Fibroblast of lung (primary cell): ENCODE measurements at regions not wholly inside any gene's neighbourhood (a gene's known extent, or its start where the extent isn't known, plus 50 kb on each side); places are given as distances from the start of the nearest gene placed in this dataset.

ENCODE experiments used
- DNase-seq, 2 donors: peaks; one replicate each; pipeline versions ENCODE4 v3.0.0 to v3.0.0-alpha.2; 2010; ENCODE audit warnings: low read depth in 2 of 2
- H2AFZ ChIP-seq: 2 replicates; pipeline ENCODE4 v1.5.1; 2012; ENCODE audit warnings: low read length, control low read depth, inconsistent platforms
- H3K27ac ChIP-seq: 2 replicates; pipeline ENCODE4 v1.5.1; 2011; ENCODE audit warnings: low read length, control low read depth; ENCODE audit not compliant: insufficient read depth
- H3K27me3 ChIP-seq: 2 replicates; pipeline ENCODE4 v1.5.1; 2011; ENCODE audit warnings: mild to moderate bottlenecking, low read length; ENCODE audit not compliant: control insufficient read depth, insufficient read depth
- H3K36me3 ChIP-seq: 2 replicates; pipeline ENCODE4 v1.5.1; 2011; ENCODE audit warnings: low read length; ENCODE audit not compliant: control insufficient read depth, insufficient read depth
- H3K4me1 ChIP-seq: 2 replicates; pipeline ENCODE4 v1.5.1; 2011; ENCODE audit warnings: low read length; ENCODE audit not compliant: control insufficient read depth, insufficient read depth; ENCODE audit errors: extremely low read depth
- H3K4me2 ChIP-seq: 2 replicates; pipeline ENCODE4 v1.5.1; 2011; ENCODE audit warnings: low read length, control low read depth; ENCODE audit not compliant: insufficient read depth; ENCODE audit errors: extremely low read depth
- H3K4me3 ChIP-seq, 4 experiments: fragments of 200-600 bp in 1 of 4; sonication (generic) in 1 of 4; replicated peaks in 1 of 4; 2 replicates each; pipeline ENCODE4 v1.5.1; 2011 to 2016; ENCODE audit warnings: low read length in 4 of 4, low read depth in 3 of 4, mild to moderate bottlenecking in 3 of 4, control low read depth in 2 of 4, inconsistent platforms in 1 of 4, mixed read lengths in 1 of 4; ENCODE audit not compliant: insufficient read depth in 1 of 4; ENCODE audit errors: control extremely low read depth in 1 of 4
- H3K79me2 ChIP-seq: 2 replicates; pipeline ENCODE4 v1.5.1; 2012; ENCODE audit warnings: mild to moderate bottlenecking, low read length, inconsistent platforms; ENCODE audit not compliant: control insufficient read depth, insufficient read depth
- H3K9ac ChIP-seq: 2 replicates; pipeline ENCODE4 v1.5.1; 2011; ENCODE audit warnings: mild to moderate bottlenecking, low read length, control low read depth; ENCODE audit not compliant: insufficient read depth
- H3K9me3 ChIP-seq: 2 replicates; pipeline ENCODE4 v1.5.1; 2012; ENCODE audit warnings: low read depth, low read length; ENCODE audit not compliant: control insufficient read depth, insufficient read depth
- H4K20me1 ChIP-seq: 2 replicates; pipeline ENCODE4 v1.5.1; 2011; ENCODE audit warnings: low read length; ENCODE audit not compliant: control insufficient read depth, insufficient read depth; ENCODE audit errors: extremely low read depth
- EZH2 ChIP-seq: IDR thresholded peaks from 2 replicates; pipeline ENCODE4 v1.5.1; 2012; ENCODE audit warnings: low read length, control low read depth, mild to moderate bottlenecking; ENCODE audit errors: missing control alignments
- TF ChIP-seq, protein P1 (sequence below), 2 donors: IDR thresholded peaks in 1 of 2; conservative IDR thresholded peaks in 1 of 2; 1 replicate in 1 of 2; 2 replicates in 1 of 2; pipeline ENCODE4 v1.5.1; 2011 to 2012; ENCODE audit warnings: low read length in 2 of 2, control low read depth in 1 of 2, inconsistent platforms in 1 of 2, low read depth in 1 of 2, mild to moderate bottlenecking in 1 of 2

DNA sequence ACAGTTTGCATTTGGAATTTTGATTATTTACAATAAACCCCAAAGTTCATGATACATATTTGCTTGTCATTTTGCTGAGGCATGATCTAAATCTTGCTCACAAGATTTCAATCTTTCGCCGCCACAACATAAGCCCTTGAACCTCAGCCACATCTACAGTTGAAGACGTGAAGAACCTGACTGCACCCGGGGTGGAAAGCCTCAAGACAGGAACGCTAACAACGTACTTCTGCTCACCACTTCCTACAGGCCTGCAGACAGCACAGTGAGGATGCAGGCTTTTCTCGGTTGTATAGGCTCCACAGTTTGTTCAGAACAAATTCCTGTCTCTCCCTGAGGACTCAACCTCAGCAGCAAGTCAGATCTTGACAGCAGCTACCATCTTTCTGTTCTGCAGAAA lies 393.8 kb upstream of the PRKCQ start:
- Histone ChIP-seq H4K20me1 (no peaks in the 10 kb centered on the region), H3K36me3 (no peaks in the 10 kb centered on the region), H3K79me2 (no peaks in the 10 kb centered on the region), H3K4me3 (no peak overlapping the region), H3K4me1 (no peaks in the 10 kb centered on the region), H3K9me3 (no peaks in the 10 kb centered on the region), H3K27me3 (no peaks in the 10 kb centered on the region), H3K27ac (no peak overlapping the region), H2AFZ (no peak overlapping the region), H3K4me2 (no peak overlapping the region), H3K9ac (no peak overlapping the region)
- no peak for DNase-seq
- TF ChIP-seq, protein P1, sequence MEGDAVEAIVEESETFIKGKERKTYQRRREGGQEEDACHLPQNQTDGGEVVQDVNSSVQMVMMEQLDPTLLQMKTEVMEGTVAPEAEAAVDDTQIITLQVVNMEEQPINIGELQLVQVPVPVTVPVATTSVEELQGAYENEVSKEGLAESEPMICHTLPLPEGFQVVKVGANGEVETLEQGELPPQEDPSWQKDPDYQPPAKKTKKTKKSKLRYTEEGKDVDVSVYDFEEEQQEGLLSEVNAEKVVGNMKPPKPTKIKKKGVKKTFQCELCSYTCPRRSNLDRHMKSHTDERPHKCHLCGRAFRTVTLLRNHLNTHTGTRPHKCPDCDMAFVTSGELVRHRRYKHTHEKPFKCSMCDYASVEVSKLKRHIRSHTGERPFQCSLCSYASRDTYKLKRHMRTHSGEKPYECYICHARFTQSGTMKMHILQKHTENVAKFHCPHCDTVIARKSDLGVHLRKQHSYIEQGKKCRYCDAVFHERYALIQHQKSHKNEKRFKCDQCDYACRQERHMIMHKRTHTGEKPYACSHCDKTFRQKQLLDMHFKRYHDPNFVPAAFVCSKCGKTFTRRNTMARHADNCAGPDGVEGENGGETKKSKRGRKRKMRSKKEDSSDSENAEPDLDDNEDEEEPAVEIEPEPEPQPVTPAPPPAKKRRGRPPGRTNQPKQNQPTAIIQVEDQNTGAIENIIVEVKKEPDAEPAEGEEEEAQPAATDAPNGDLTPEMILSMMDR (conservative IDR thresholded peaks at IDR 0.05 in 1 of 2, IDR thresholded peaks at IDR 0.05 in 1 of 2; ENCODE audit: low read depth in 1 of 2, low read length in 2 of 2) = no peak
- no peak for TF ChIP-seq EZH2

DNA sequence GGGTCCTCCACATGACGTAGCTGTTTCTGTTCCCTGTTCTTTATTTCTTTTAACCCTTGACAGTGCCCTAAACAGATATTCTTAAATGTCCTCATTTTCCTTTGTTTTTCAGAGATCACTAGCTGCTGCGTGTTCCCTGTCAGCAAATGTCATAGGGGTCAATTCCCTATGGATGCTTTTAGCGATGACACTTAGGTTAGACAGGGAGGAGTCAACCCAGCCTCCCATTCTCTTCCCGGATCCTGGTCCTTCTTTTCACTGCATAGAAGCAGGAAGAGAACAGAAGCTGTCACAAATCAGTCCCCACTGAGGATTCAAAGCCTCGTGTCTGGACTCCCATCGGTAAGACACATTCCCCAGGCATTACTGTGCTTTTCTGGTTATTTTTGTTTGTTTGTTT lies 392.1 kb upstream of the PRKCQ start:
- Histone ChIP-seq H3K27ac (no peak overlapping the region), H4K20me1 (no peaks in the 10 kb centered on the region), H2AFZ (no peak overlapping the region), H3K9me3 (no peaks in the 10 kb centered on the region), H3K4me2 (no peak overlapping the region), H3K4me1 (no peaks in the 10 kb centered on the region), H3K9ac (no peak overlapping the region), H3K27me3 (no peaks in the 10 kb centered on the region), H3K36me3 (no peaks in the 10 kb centered on the region), H3K4me3 (no peak overlapping the region), H3K79me2 (no peaks in the 10 kb centered on the region)
- DNase-seq = no peak
- TF ChIP-seq EZH2 = no peak
- TF ChIP-seq, protein P1 (conservative IDR thresholded peaks at IDR 0.05 in 1 of 2, IDR thresholded peaks at IDR 0.05 in 1 of 2; ENCODE audit: low read depth in 1 of 2, low read length in 2 of 2) = no peak

DNA sequence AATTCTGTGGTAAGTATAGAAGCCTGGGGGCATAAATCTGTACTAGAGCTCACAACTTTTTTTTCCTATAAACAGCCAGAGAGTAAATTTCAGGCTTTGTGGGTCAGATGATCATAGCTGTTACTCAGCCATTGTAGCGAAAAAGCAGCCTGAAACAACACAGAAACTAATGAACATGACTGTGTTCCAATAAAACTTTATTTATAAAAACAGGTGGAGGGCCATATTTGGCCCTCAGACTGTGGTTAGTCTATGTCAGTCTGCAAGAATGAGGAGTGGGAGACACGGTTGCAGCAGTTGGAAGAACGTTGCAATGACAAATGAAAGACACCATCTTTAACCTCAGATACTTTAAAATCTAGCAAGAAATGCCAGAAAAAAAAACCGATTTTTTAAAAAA lies 389.6 kb upstream of the PRKCQ start:
- no peak for DNase-seq

More for the DNA sequence above, 389.6 kb upstream of the PRKCQ start:
- H3K9me3 ChIP-seq = no peaks in the 10 kb centered on the region
- H3K9ac ChIP-seq = no peak overlapping the region
- no peaks in the 10 kb centered on the region for H3K27me3 ChIP-seq
- H4K20me1 ChIP-seq = no peaks in the 10 kb centered on the region
- H2AFZ ChIP-seq = no peak overlapping the region
- H3K4me1 ChIP-seq = no peaks in the 10 kb centered on the region
- H3K4me2 ChIP-seq = no peak overlapping the region
- no peaks in the 10 kb centered on the region for H3K79me2 ChIP-seq
- no peak for TF ChIP-seq EZH2
- TF ChIP-seq, protein P1 (conservative IDR thresholded peaks at IDR 0.05 in 1 of 2, IDR thresholded peaks at IDR 0.05 in 1 of 2; ENCODE audit: low read depth in 1 of 2, low read length in 2 of 2) = no peak
- H3K36me3 ChIP-seq = no peaks in the 10 kb centered on the region
- no peak overlapping the region for H3K4me3 ChIP-seq
- H3K27ac ChIP-seq = no peak overlapping the region
